NCI-H1694 (cell line): ENCODE measurements at regions not wholly inside any gene's neighbourhood (a gene's known extent, or its start where the extent isn't known, plus 50 kb on each side); places are given as distances from the start of the nearest gene placed in this dataset.

ENCODE experiments used
- DNase-seq: peaks from one replicate; lab custom pipeline; 2025; lab: John Stamatoyannopoulos, UW

DNA sequence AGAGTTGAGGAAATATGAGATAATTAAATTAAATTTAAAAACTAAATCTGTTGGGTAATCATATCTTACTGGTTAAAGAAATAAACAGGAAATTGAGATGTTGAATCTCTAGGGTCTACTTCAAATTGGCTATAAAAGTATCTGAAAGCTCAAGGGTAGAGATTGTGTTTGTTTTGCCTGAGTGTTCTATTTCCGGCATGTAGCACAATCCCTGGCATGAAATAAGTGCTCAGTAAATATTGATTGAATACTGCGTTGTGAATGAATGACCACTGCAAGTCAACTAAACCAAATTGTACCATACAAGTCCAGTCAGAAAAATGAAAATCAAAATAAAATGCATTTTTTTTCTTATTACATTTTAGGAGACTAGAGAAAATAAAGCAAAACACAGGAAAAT, 709.8 kb downstream of the EPM2A start:
- DNase-seq, result no peak

DNA sequence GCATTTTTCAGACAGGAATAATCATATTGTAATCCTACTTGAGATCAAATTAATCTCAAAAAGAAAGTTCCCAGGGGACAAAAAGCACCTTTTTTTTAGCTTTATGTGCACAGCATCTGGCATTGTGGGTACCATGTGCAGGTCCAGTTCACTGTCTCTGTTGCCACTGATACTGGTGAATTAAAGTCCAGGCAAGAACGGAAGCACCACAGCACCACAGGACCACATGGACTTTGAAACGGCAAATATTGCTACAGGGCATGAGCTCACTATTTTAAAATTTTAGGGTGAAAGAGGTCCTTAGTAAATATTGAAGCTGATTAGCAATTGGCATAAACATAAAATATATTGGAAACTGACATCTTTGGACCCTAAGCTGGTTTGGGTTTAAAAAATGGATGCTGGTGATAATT, 709.0 kb downstream of the EPM2A start:
- DNase-seq, result no peak

DNA sequence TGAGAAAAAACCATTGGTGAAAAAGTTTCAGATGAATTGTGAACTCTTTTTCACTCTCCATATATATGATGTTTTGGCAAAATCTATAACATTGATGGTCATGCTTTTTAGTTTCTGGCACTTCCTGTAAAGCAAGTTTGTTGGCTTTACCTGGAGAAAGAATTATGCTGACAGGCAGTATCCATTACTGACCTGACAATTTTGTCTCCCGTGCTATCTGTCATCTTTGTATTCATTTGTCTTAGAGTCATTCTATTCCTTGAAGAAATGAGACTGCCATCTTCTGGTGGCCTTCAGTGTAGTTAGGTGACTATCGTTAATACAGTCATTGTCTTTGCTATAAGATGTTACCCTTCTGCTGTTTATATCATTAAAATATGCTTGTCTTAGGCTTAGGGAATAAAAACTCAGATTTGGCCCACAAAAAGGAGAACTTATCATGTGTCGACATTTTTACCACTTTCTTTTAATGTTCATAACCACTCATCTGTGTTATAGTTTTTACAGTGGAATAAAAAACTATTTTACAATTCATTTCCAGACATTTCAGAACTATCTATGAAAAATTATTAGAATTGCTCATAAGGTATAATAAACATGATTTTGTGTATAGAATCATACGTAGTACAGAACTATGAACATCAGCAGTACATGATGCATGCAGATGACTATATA, 707.0 kb downstream of the EPM2A start:
- DNase-seq, result no peak

DNA sequence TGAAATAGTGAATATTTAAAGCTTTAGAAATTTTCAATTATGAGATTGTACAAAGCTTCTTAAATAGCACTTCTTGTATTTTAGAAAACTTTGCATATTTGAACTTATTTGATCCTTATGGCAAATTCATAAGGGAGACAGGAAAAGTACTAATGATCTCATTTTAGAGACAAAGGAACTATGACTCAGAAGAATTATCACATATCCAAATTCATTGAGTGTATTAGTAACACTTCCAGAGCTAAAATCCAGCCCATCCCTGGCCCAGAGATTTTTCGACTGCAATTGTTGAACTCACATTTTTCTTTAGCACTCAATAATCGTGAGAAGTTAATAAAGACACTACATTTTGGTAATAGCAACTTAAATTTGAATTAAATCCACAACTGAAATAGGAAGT, 704.3 kb downstream of the EPM2A start:
- no peak for DNase-seq

DNA sequence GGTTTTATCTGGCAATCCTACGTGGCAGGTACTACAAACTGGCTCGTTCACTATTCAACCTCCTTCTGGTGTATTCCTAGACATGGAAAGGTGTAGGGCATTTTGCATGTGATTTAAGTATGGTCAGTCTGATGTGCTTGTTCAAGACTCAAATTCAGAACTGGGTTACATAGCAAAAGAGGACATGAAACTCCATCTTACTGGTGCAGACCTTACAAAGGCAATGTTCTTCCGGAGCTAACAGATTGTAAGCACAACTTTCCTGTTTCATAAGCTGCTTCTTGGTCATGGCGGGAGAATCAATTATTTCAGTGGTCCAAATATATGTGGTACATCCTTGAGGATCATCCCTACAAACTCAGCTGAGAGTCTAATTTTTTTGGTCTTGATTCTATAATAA, 703.4 kb downstream of the EPM2A start:
- no peak for DNase-seq

DNA sequence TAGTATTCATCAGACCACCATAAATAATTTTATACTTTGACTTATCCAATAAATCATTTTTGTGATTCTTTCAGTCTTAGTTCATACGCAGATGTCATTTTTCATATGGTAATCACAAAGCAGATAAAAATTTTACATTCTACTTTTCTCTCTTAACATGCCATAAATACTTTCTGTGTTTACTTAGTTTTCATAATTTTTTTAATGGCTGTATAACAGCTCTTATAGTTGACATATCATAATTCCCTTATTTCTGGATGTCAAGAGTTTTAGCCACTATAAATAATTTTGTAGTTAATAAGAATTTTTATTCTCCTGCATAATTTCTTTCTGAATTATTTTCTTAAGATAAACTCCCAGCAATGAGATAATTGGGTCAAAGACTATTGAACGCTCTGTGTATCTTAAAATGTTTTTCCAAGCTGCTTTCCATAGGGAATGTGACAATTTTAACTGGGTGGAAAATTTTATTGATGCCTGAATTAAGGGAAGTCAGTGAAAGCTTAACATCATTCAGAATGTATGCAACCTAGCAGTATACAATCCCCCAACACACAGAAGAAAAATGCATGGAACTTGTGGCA, 702.7 kb downstream of the EPM2A start:
- no peak for DNase-seq

DNA sequence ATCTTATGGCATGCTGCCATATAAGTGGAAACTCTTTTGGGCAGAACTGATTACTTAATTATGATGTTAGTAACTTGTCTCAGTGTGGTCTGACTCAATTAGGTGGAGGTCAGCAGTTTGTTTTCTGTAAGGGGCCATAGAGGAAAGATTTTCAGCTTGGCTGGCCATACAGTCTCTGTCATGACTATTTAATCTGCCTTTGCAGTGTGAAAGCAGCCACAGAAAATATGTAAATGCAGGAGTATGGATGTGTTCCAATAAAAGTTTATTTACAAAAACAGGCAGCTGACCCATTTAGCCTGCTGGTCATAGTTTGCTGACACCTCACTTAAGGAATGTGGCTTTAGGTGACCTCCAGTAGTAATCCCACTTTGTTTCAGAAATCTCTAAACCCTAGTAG, 700.7 kb downstream of the EPM2A start:
- DNase-seq, result no peak

DNA sequence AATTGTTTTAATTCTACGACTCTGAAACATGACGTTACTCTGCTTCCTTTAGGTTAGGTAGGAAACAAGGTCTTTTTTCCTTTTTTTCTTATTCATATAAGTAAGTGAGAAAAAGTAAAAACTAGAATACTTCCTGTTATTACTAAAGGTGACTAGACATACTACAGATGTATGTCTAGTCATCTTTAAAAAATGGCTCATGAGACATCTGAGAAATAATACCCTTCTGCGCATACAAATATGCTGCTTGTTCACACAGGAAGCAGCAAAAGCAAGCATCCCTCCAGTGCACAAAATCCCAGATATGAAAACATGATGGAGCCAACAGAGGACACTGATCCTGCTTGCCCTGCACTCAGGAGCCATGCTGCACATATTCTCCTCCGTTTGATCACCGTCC, 699.1 kb downstream of the EPM2A start:
- DNase-seq, result no peak

DNA sequence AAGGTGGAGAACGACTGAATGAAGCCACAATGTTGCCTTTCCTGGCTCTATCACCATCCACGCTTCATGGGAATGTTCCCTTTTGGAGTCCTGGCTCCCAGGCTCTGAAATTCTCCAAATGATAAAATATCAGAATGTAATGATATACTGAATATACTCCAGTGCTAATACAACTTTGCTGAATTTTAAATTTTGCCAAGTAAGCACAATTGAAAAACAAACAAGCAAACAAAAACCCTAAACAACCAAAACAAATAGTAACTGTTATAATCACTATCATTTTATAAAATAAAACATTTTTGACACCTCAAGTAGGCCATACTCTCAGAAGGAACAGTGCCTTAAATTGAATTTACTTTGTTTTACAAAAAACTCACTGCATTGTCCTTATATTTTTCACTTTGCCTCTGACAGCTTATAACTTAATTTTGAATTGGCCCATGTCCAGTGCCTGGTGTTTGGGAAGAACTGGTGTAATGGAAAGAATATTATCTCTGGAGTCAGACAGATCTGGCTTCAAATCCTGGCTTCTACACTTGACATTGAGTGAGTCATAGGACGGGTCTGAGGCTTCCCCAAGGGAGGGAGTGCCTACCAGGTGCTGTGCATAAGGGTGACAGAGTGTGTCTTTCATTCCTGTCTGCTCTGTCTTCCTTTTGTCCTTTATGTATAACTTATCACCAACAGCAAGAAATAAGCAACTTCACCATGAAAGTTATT, 698.3 kb downstream of the EPM2A start:
- DNase-seq, result no peak

DNA sequence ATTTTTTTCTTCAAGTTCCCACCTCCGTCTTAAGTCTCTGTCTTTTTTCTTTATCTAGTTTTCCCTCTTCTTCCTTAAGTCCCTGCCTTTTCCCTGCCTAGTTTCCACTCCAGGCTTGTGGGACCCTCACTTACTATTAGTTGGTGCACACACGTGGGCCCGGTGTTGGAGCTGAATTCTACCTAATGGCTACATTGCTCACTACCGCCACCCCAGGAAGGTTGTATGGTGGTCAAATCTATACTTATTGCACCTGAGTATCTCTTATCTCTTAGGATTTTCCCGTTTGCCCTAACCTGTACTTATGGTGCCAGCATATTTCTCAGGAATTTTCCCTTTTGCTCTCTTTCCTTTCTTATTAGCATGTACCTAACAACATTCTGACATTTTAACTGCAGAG, 692.8 kb downstream of the EPM2A start:
- DNase-seq, result no peak

DNA sequence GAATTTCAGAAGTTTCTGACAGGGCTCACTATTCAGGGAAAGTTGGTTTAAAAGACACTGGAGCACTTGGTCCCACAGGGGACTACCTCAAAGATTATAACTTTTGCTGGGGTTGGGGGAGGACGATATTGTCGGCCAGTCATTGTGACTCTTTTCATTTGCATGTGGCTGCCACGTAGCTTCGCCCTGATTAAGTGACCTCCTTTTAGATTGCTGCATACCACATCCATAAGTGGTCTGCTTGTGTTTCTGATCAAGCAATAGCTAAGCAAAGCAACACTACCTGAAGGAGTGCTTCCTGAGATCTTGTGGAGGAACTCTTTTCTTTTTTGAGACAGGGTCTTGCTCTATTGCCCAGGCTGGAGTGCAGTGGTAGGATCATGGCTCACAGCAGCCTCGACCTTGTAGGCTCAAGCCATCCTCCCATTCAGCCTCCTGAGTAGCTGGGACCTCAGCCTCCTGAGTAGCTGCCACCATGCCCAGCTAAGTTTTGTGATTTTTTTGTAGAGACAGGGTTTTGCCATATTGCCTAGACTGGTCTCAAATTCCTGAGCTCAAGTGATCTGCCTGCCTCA, 691.3 kb downstream of the EPM2A start:
- DNase-seq, result no peak

DNA sequence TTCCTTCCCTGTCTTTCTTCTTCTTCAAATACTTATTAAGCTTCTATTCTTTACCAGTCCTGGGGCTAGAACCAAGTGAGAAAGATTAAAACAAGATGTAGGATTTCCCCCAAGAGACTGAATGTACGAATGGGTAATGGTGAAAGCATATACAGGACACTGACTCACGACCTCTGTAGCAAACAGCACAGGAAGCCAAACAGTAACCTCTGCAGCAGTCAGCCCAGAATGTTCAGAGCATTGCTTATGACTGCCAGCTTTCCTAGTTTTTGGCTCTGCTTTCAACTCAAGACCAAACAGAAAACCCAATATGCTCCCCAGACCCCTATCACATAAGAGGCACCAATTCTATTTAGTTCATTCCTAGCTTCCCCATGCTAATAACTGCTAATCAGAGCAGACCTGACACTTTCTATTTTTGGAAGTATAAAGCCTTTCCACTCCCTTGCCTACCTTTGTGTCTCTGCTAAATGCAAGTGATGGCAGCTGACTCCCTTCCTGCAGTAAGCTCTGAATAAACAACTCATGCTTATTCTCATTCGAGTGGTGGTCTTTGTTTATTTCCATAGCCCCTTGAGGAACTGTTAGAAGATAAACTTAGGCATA, 690.6 kb downstream of the EPM2A start:
- no peak for DNase-seq

DNA sequence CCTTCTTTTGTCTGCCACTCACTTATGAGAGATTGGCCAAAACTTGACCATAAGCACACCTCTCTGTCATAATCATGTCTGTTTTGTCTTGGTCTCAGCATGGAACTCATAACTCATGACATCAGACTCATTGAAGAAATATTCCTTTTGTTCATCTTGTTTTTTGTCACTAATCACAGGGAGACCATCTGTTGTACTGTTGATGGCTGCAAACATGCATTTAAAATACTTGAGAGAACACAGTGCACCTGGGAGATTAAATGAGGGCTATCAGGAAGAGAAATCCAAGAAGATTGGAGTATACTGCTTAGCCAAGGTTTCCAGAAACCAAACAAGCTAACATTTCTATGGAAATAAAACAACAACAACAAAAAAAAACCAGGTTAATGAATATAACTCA, 689.7 kb downstream of the EPM2A start:
- no peak for DNase-seq

DNA sequence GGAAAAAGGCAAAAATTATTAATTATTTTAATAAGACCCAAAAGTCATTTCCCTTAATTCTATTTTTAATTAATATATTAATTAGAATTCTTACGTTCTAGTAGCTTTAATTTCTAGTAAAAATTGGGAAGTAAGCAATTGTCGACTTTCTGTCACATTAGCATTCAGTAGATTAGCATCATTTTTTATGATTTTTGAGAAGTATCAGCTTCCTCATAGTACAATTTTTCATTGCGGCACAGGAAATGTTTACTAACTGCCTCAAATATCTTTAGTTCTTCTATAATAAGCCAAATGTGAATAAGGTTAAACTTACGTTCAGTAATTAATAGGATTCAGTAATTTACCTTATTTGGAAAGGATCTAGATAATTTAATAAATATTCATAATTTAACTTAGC, 687.4 kb downstream of the EPM2A start:
- DNase-seq, result no peak

DNA sequence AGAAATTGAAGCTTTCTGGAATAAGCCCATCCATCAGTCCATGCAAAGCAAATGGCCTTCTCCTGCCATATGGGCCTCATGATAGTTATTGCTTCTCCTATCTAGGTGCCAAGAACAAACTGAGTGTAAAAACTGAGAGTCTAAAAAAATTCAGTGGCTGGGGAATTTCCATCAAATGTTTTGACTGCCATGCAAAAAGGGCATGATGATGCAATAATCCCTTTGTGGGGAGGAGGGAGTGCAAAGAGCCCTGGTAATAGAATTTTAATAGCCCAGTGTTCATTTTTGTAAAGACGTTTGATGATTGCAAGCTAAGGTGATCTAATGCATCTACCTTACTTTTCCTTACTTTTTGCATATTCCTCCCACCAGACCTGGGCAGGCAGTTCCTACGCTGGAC, 683.7 kb downstream of the EPM2A start:
- DNase-seq, result no peak

DNA sequence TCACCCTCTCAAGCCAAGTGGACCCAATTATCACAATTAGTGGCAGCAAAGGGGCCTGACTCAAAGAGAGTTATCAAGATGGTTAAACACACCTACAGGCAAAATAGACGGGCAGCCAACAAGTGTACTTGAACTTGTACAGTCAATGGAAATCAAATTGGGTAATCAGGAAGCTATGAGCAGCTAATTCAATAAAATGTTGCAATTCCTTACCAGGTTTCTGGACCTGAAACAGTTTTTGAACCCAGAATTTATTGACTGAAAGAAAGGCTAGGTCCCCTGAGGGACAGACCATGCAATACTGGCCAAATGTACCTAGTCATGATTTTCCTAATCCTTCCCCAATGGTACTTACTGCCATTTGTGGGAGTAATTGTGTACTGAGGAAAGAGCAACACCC, 679.8 kb downstream of the EPM2A start:
- no peak for DNase-seq

DNA sequence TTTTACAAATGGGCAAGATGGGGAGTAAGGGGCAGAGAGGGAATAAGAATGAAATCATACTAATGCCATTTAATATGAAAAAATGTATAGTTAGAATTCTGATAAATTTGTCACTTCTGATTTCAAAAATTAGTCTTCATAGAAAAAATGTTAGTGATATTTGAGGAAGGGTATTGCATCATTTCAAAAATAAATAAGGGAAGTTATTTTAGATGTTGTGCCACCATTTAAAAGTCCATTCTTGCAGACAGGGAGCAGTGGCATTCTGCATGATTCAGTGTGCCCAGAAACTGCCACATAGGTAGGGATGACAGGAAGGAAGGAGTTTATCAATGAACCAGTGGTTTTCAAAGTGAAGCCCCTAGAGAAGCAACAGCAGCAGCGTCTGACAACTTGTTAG, 674.6 kb downstream of the EPM2A start:
- DNase-seq, result no peak

DNA sequence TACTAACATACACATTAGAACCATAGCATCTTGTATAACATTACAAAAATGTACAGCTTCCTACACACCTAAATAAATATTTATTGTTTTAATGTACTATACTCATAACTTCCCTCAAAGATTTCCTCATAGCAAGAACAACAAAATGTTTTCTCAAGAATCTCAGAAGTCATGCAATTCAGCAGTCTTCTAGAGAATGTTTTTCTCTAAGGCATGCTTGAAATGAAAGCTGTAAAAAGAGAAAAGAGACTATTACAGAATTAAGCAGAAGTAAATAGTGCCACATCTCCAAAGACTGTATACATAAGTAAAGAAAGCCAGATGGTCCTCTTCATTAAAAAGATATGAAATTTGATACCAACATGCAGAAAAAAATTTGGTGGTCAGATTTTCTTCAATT, 672.2 kb downstream of the EPM2A start:
- no peak for DNase-seq

DNA sequence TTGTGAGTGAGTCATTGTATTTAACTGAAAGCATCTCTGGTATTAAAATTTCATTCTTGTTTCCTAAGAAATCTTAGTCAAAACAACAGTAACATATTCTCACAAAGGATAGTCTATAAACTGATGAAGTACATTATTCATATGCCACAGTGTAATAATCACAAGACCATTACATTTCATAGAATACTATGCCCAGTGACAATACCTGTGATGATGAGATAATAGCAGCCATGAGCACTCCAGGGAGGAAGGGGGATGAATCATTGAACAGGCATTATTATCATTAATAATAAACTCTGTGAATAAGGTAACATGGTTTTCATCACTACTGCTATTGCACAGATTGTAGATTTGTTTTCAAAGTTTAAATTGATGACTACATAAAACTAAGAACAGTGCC, 667.9 kb downstream of the EPM2A start:
- no peak for DNase-seq

DNA sequence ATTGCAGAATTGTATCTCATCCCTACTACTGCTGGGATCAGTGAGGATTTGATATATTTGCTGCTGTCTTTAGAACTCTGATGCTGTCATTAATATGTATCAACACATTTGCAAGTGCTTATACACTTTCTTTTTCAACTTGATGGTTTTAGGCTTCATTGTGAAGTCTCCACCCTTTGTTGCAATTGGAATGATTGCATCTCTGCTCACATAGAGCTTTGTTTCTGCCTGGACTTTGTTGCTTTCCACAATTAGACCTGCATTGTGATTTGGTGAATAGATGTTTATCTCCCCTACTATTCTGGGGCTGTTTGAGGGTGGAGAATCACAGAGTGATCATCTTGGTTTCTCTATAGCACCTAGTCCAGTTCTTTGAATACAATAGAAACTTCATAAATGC, 666.7 kb downstream of the EPM2A start:
- no peak for DNase-seq

DNA sequence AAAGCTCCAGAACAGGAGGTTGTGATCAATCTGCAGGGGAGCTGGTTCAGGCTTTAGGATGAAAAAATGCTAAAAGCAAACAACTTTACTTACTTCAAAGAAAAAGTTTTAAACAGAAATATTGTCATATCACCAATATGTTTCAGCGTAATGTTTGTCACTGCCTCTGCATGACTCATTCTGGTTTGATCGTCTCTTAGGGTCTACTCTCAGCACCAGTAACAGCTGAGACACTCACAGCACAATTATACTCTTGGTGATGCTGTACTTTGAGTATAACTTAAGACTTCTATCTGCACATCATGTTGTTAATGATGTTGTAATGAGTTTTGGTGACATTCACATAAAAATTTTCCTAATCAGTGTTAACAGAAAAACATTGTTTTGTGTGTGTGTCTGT, 665.4 kb downstream of the EPM2A start:
- no peak for DNase-seq

DNA sequence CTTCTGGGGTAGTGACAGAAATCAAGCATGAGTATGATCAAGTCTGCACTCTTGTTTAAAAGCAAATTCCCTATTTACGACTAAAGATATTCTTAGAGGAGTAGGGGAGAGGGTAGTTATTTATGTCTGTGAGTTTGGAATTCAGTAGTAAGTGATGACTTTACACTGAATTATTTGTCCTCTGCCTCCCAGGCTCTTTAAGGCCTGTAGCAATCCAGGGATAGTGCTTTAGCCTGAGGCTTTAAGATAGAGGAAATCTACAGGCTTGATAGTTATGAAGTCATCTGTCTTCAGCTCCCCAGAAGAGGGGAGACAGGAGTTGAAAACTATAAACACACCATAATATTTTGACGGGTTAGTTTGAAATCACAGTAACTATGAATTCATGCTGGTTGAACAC, 664.5 kb downstream of the EPM2A start:
- DNase-seq, result no peak

DNA sequence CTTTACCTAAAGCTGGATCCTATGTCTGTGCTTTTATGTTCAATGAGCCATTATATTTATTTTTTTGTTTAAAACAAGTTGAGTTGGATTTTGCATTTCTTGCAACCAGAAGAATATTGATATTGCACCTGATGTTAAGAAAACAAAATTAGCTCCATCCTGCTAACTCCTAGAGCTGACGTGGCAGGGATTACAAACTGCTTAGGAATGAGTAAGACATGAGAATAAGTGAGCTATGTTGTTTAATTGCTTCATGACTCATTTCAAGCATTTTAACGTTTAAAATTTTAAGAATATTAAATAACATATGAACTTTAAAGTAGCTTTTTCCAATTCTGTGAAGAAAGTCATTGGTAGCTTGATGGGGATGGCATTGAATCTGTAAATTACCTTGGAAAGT, 663.5 kb downstream of the EPM2A start:
- DNase-seq, result no peak
